ENCODE measurements at regions not wholly inside any gene's neighbourhood (a gene's known extent, or its start where the extent isn't known, plus 50 kb on each side); places are given as distances from the start of the nearest gene placed in this dataset.
"Not testable (repeated sequence)": the region's sequence is repeated elsewhere in the genome, so short reads cannot be mapped to it uniquely, and the experiment has no call there.

DNA sequence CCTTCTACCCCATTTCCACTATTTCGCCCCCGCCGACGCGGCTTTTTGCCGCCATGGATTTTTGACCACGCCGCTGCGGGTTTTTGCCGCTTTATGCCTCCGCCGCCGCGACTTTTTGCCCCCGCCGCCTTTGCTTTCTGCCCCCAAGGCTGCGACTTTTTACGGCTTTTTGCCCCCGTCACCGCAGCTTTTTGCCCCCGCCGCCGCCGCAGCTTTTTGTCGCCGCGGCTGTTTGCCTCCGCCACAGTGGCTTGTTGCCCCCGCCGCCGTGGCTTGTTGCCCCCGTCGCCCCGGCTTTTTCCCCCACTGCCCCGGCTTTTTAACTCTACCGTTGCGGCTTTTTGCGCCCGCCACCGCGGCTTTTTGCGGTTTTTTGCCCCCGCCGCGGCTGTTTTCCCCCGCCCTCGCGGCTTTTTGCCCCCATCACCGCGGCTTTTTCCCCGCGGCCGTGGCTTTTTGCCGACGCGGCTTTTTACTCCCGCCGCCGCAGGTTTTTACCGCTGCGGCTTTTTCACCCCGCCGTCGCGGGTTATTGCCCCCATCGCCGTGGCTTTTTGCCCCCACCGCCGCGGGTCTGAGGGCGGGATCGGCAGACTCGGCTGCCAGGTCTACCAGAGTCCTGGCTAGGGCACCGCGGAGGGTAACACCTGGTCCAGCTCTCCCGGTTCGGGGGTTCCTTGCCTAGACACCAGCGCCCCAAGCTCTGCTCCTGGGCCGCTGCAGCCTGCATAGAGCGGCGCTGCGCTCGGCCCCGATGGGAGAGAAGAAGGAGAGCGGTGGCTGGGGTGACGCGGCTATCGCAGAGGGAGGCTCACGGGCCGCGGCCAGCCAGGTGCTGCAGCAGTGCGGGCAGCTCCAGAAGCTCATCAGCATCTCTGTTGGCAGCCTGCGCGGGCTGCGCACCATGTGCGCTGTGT is 562.7 kb upstream of the WSB1 start:
- Histone ChIP-seq H3K4me1 (ENCODE audit: low read length) (no peaks in the 10 kb centered on the region), H3K27ac (ENCODE audit: low read length) (no peak overlapping the region), H3K4me3 (ENCODE audit: low read length) (no peak overlapping the region), H3K4me2 (ENCODE audit: low read depth, low read length, poor library complexity, severe bottlenecking) (no peak overlapping the region), H3K36me3 (ENCODE audit: insufficient read depth, low read length) (no peaks in the 10 kb centered on the region), H3K9me2 (replicated peaks; ENCODE audit: insufficient read depth, low read length) (no peaks in the 10 kb centered on the region), H3K9ac (ENCODE audit: low read length) (no peak overlapping the region), H4K20me1 (ENCODE audit: insufficient read depth, low read depth, low read length) (no peaks in the 10 kb centered on the region), H3K27me3 (ENCODE audit: low read length) (no peaks in the 10 kb centered on the region), H2AFZ (ENCODE audit: low read length) (no peak overlapping the region), H3K9me3 (ENCODE audit: low read length) (no peaks in the 10 kb centered on the region), H3K79me2 (ENCODE audit: low read length) (no peaks in the 10 kb centered on the region)
- no peak for DNase-seq

DNA sequence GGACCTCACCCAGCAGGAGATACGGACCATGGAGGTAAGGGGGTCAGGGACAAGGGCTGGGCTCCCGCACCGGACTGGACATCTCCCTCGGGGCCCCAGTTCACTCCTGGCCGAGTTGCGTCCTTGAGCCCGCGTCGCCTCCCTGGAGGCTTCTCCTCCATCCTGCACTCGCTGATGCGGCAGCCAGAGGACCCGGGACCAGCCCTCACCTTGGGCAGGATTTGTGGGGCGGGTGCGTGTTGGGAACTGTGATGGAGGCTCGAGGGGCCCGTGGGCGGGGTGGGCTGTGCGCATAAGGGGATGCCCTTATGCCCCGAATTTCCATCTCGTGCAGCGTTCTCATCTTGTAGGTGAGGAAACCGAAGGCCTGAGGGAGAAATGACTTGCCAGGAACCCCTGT is 562.0 kb upstream of the WSB1 start:
- not testable (repeated sequence) for H3K27ac ChIP-seq (ENCODE audit: low read length); H3K9me2 ChIP-seq (replicated peaks; ENCODE audit: insufficient read depth, low read length); H3K79me2 ChIP-seq (ENCODE audit: low read length); DNase-seq; H3K9ac ChIP-seq (ENCODE audit: low read length); H4K20me1 ChIP-seq (ENCODE audit: insufficient read depth, low read depth, low read length); H3K4me3 ChIP-seq (ENCODE audit: low read length); H3K27me3 ChIP-seq (ENCODE audit: low read length); H3K4me2 ChIP-seq (ENCODE audit: low read depth, low read length, poor library complexity, severe bottlenecking); H3K9me3 ChIP-seq (ENCODE audit: low read length); H3K4me1 ChIP-seq (ENCODE audit: low read length); H3K36me3 ChIP-seq (ENCODE audit: insufficient read depth, low read length); H2AFZ ChIP-seq (ENCODE audit: low read length)

DNA sequence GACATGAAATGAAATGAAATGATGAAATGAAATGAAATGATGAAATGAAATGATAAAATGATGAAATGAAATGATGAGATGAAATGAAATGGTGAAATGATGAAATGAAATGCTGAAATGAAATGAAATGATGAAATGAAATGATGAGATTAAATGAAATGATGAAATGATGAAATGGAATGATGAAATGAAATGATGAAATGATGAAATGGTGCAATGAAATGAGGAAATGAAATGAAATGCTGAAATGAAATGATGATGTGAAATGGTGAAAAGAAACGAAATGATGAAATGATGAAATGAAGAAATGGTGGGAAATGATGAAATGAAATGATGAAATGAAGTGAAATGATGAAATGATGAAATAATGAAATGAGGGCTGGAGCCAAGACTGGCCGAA is 559.1 kb upstream of the WSB1 start:
- not testable (repeated sequence) for H3K9me3 ChIP-seq (ENCODE audit: low read length); H3K9ac ChIP-seq (ENCODE audit: low read length); H2AFZ ChIP-seq (ENCODE audit: low read length); H3K4me3 ChIP-seq (ENCODE audit: low read length); DNase-seq; H3K79me2 ChIP-seq (ENCODE audit: low read length); H3K4me2 ChIP-seq (ENCODE audit: low read depth, low read length, poor library complexity, severe bottlenecking); H3K4me1 ChIP-seq (ENCODE audit: low read length); H3K9me2 ChIP-seq (replicated peaks; ENCODE audit: insufficient read depth, low read length); H3K27ac ChIP-seq (ENCODE audit: low read length); H3K27me3 ChIP-seq (ENCODE audit: low read length); H3K36me3 ChIP-seq (ENCODE audit: insufficient read depth, low read length); H4K20me1 ChIP-seq (ENCODE audit: insufficient read depth, low read depth, low read length)

DNA sequence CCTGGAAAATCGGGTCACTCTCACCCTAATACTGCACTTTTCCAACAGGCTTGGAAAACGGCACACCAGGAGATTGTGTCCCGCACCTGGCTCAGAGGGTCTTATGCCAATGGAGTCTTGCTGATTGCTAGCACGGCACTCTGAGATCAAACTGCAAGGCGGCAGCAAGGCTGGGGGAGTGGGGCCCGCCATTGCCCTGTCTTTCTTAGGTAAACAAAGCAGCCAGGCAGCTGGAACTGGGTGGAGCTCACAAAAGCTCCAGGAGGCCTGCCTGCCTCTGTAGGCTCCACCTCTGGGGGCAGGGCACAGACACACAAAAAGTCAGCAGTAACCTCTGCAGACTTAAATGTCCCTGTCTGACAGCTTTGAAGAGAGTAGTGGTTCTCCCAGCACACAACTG is 557.9 kb upstream of the WSB1 start:
- H4K20me1 ChIP-seq (ENCODE audit: insufficient read depth, low read depth, low read length); DNase-seq; H2AFZ ChIP-seq (ENCODE audit: low read length); H3K4me2 ChIP-seq (ENCODE audit: low read depth, low read length, poor library complexity, severe bottlenecking); H3K4me1 ChIP-seq (ENCODE audit: low read length); H3K27ac ChIP-seq (ENCODE audit: low read length); H3K9me3 ChIP-seq (ENCODE audit: low read length); H3K9me2 ChIP-seq (replicated peaks; ENCODE audit: insufficient read depth, low read length); H3K4me3 ChIP-seq (ENCODE audit: low read length); H3K79me2 ChIP-seq (ENCODE audit: low read length); H3K27me3 ChIP-seq (ENCODE audit: low read length); H3K36me3 ChIP-seq (ENCODE audit: insufficient read depth, low read length); H3K9ac ChIP-seq (ENCODE audit: low read length): not testable (repeated sequence)

DNA sequence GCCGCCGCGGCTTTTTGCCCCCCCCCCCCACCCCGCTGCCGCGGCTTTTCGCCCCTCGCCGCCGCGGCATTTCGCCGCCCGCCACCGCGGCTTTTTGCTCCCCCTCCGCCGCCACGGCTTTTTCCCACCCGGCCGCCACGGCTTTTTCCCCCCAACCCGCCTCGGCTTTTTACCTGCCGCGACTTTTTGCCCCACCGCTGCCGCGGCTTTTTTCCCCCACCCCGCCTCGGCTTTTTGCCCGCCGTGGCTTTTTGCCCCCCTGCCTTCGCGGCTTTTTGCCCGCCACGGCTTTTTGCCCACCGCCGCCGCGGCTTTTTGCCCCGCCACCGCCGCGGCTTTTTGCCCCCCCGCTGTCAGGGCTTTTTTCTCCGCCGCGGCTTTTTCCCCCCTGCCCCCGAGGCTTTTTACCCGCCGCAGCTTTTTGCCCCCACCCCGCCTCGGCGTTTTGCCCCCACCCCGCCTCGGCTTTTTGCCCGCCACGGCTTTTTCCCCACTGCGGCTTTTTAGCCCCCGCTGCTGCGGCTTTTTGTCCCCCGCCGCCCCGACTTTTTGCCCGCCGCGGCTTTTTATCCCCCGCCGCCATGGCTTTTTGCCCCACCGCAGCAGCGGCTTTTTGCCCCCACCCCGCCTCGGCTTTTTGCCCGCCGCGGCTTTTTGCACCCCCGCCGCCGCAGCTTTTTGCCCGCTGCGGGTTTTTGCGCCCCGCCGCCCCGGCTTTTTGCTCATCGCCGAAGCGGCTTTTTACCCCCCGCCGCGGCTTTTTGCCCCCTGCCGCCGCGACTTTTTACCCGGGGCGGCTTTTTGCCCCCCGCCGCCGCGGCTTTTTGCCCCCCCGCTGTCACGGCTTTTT is 527.8 kb upstream of the WSB1 start:
- Histone ChIP-seq H3K4me2 (ENCODE audit: low read depth, low read length, poor library complexity, severe bottlenecking) (no peak overlapping the region), H3K36me3 (ENCODE audit: insufficient read depth, low read length) (no peaks in the 10 kb centered on the region), H2AFZ (ENCODE audit: low read length) (no peak overlapping the region), H3K4me3 (ENCODE audit: low read length) (no peak overlapping the region), H3K27ac (ENCODE audit: low read length) (no peak overlapping the region), H3K9me2 (replicated peaks; ENCODE audit: insufficient read depth, low read length) (no peaks in the 10 kb centered on the region), H3K27me3 (ENCODE audit: low read length) (no peaks in the 10 kb centered on the region), H3K9me3 (ENCODE audit: low read length) (no peaks in the 10 kb centered on the region), H3K79me2 (ENCODE audit: low read length) (no peaks in the 10 kb centered on the region), H4K20me1 (ENCODE audit: insufficient read depth, low read depth, low read length) (no peaks in the 10 kb centered on the region), H3K9ac (ENCODE audit: low read length) (no peak overlapping the region), H3K4me1 (ENCODE audit: low read length) (no peaks in the 10 kb centered on the region)
- no peak for DNase-seq

DNA sequence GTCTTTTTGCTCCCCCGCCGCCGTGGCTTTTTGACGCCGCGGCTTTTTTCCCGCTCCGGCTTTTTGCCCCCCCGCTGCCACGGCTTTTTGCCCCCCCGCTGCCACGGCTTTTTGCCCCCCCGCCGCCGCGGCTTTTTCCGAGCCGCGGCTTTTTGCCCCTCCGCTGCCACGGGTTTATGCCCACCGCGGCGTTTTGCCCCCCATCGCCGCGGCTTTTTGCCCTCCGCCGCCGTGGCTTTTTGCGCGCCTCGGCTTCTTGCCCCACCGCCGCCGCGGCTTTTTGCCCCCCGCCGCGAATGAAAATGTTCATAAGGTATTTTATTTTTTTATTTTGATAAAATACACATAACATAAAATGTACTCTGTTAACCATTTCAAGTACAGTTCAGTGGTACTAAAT is 527.2 kb upstream of the WSB1 start:
- Histone ChIP-seq H3K4me2 (ENCODE audit: low read depth, low read length, poor library complexity, severe bottlenecking) (no peak overlapping the region), H3K9ac (ENCODE audit: low read length) (no peak overlapping the region), H3K79me2 (ENCODE audit: low read length) (no peaks in the 10 kb centered on the region), H3K27ac (ENCODE audit: low read length) (no peak overlapping the region), H4K20me1 (ENCODE audit: insufficient read depth, low read depth, low read length) (no peaks in the 10 kb centered on the region), H2AFZ (ENCODE audit: low read length) (no peak overlapping the region), H3K9me2 (replicated peaks; ENCODE audit: insufficient read depth, low read length) (no peaks in the 10 kb centered on the region), H3K9me3 (ENCODE audit: low read length) (no peaks in the 10 kb centered on the region), H3K4me1 (ENCODE audit: low read length) (no peaks in the 10 kb centered on the region), H3K36me3 (ENCODE audit: insufficient read depth, low read length) (no peaks in the 10 kb centered on the region), H3K27me3 (ENCODE audit: low read length) (no peaks in the 10 kb centered on the region), H3K4me3 (ENCODE audit: low read length) (no peak overlapping the region)
- no peak for DNase-seq

DNA sequence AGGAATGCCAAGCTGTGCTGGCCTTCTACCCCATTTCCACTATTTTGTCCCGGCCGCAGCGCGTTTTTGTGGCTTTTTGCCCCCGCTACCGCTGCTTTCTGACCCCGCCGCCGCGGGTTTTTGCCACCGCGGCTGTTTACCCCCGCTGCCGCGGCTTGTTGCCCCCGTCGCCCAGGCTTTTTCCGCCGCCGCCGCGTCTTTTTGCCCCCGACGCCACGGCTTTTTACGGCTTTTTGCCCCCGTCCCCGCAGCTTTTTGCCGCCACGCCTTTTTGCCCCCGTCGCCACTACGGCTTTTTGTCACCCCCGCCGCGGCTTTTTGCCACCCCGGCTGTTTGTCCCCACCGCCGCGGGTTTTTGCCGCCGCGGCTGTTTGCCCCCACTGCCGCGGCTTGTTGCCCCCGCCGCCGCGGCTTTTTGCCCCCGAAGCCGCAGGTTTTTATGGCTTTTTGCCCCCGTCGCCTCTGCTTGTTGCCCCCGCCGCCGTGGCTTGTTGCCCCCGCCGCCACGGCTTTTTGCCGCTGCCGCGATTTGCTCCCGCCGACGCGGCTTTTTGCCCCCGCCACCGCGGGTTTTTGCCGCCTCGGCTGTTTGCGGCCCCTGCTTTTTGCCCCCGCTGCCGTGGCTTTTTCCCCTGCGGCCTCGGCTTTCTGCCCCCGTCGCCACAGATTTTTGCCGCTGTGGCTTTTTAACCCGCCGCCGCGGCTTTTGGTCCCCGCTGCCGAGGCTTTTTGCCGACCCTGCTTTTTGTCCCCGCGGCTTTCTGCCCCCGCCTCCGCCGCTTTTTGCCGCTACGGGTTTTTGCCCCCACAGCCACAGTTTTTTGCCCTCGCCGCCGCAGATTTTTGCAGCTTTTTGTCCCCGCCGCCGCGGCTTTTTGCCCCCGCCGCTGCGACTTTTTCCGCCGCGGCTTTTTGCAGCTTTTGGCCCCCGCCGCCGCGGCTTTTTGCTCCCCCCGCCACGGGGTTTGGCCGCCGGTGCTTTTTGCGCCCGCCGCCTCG is 520.4 kb upstream of the WSB1 start:
- no peaks in the 10 kb centered on the region for H3K9me3 ChIP-seq (ENCODE audit: low read length)
- H3K27ac ChIP-seq (ENCODE audit: low read length), result no peak overlapping the region
- no peak overlapping the region for H3K9ac ChIP-seq (ENCODE audit: low read length)
- H3K4me3 ChIP-seq (ENCODE audit: low read length), result no peak overlapping the region
- no peaks in the 10 kb centered on the region for H3K27me3 ChIP-seq (ENCODE audit: low read length)
- H3K79me2 ChIP-seq (ENCODE audit: low read length), result no peaks in the 10 kb centered on the region
- H3K4me1 ChIP-seq (ENCODE audit: low read length), result no peaks in the 10 kb centered on the region
- H4K20me1 ChIP-seq (ENCODE audit: insufficient read depth, low read depth, low read length), result no peaks in the 10 kb centered on the region
- H3K9me2 ChIP-seq (replicated peaks; ENCODE audit: insufficient read depth, low read length), result no peaks in the 10 kb centered on the region
- H2AFZ ChIP-seq (ENCODE audit: low read length), result no peak overlapping the region
- no peak overlapping the region for H3K4me2 ChIP-seq (ENCODE audit: low read depth, low read length, poor library complexity, severe bottlenecking)
- DNase-seq, result no peak
- no peaks in the 10 kb centered on the region for H3K36me3 ChIP-seq (ENCODE audit: insufficient read depth, low read length)

All from Karpas-422 (cell line).